Cardiac fibroblast (primary cell): ENCODE measurements at regions not wholly inside any gene's neighbourhood (a gene's known extent, or its start where the extent isn't known, plus 50 kb on each side); places are given as distances from the start of the nearest gene placed in this dataset.

Source experiments
- DNase-seq, 2 donors: peaks; one replicate each; pipeline versions ENCODE4 v3.0.0 to v3.0.0-alpha.2; 2010; ENCODE audit warnings: low read depth in 2 of 2
- H3K4me3 ChIP-seq, 2 donors: replicated peaks in 1 of 2; 1 replicate in 1 of 2; 2 replicates in 1 of 2; pipeline ENCODE4 v1.5.1; 2011; ENCODE audit warnings: low read depth in 2 of 2, low read length in 2 of 2, mild to moderate bottlenecking in 2 of 2, moderate library complexity in 1 of 2
- TF ChIP-seq, protein P1 (sequence below): IDR thresholded peaks from one replicate; pipeline ENCODE4 v1.5.1; 2011; ENCODE audit warnings: low read depth, mild to moderate bottlenecking, low read length, inconsistent platforms

DNA sequence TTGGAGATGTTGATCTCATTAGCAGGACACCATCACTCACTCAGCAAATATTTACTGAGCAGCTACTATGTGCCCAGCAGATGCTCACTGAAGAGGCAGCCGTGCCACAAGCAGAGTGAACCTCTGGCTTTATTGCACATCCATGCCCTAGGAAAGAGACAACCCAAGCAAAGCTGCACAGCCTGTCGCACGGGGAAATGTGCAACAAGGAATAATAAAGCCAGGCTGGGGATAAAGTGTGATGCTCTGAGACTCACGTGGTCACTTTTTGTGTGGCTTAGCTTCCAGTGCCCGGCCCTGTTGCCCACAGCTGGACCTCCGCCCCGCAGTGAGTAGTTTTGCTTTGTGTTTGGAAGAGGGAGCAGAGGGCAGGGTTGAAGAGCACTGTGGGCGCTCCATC lies 130.4 kb upstream of the CDH4 start:
- DNase-seq = no peak
- TF ChIP-seq, protein P1, sequence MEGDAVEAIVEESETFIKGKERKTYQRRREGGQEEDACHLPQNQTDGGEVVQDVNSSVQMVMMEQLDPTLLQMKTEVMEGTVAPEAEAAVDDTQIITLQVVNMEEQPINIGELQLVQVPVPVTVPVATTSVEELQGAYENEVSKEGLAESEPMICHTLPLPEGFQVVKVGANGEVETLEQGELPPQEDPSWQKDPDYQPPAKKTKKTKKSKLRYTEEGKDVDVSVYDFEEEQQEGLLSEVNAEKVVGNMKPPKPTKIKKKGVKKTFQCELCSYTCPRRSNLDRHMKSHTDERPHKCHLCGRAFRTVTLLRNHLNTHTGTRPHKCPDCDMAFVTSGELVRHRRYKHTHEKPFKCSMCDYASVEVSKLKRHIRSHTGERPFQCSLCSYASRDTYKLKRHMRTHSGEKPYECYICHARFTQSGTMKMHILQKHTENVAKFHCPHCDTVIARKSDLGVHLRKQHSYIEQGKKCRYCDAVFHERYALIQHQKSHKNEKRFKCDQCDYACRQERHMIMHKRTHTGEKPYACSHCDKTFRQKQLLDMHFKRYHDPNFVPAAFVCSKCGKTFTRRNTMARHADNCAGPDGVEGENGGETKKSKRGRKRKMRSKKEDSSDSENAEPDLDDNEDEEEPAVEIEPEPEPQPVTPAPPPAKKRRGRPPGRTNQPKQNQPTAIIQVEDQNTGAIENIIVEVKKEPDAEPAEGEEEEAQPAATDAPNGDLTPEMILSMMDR = no peak
- H3K4me3 ChIP-seq = no peak overlapping the region

DNA sequence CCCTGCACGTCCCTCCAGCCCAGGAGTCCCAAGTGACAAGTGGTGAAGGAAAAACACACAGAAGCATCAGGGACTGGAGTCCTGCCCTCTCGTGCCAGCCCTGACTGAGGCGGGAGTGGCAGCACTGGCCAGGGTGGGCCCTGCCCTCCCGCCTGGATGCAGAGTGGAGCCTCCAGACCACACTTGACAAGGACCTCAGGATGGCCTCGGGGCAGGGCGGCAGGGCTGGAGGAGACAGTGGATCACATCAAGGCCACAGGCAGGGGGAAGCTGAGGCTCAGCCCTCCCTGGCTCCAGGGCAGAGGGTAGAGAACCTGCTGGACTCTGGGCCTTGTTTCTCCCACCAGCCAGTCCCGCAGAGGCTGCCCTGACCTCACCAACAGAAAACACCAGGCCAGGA lies 128.8 kb upstream of the CDH4 start:
- TF ChIP-seq, protein P1 = no peak
- H3K4me3 ChIP-seq = no peak overlapping the region
- no peak for DNase-seq

DNA sequence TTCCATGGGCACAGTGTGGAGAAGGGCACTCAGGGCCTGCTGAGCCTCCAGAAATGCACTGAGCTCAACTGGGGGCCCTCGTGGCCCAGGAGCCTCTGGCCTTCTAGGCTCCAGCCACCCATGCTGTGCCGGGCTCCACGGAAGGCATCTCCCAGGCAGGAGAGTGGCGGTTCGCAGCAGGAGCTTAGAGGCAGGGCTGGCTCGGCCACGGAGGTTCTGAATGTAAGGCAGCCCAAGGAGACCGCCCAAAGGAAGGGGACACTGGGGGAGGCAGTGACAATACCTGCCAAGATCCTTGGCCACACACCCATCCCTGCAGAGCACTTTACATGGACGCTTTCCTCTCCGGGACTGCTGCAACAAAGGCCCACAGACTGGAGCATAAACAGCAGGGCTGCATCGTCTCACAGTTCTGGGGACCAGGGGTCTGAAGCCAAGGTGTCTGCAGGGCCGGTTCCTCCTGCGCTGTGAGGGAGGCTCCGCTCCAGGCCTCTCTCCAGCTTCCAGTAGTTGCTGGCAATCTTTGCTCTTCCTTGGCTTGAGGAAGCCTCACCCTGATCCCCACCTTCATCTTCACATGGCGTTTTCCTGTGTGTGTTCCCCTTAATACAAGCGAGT lies 128.2 kb upstream of the CDH4 start:
- TF ChIP-seq, protein P1 = no peak
- no peak overlapping the region for H3K4me3 ChIP-seq
- DNase-seq = no peak

DNA sequence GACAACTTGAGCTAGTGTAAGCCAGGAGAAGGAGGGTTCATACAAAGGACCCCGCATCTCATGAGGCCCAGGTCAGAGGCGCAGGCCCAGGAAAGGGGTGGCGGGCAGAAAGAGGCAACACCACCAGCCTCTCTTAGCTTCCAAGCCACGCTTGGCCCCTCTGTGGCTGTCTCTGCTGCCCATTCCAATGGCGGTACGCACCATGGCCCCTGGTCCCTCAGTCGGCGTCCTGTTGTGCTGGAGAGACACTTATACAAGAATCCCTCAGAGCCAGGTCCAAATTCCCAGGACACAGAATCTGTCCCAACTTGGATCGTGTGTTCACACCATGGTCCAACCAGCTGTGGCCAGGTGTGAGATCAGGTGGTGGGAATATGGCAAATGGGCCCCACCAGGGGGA lies 127.0 kb upstream of the CDH4 start:
- no peak for DNase-seq
- TF ChIP-seq, protein P1 = no peak
- H3K4me3 ChIP-seq = no peak overlapping the region

DNA sequence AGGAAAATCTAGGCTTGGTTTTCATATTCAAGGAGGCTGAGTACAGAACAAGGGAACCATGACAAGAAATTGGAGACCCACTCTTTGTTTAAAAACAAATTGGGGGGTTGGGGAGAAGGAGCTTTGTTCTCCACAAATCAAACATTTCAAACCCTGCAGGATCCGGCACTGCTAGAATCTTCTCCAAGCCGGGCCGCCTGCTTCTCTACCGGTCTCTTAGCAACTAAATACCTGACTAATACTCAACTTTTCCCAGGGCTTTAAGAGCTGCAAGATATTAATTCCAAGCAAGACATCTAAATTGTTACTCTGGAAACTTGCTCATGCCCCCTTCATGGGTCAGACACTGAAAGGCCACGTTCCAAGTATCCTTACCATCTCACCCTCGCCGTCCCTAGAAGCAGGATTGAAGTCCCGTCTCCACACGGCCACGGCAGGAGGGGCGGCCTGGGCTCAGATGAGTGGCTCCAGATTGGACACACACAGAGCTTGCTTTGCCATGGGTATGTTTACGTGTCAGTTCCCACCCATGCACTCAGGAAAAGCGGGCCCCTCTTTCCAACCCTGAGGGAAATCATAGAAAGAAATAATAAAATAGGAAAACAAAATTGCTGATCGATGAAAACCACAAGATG lies 126.4 kb upstream of the CDH4 start:
- TF ChIP-seq, protein P1 = no peak
- no peak for DNase-seq
- no peak overlapping the region for H3K4me3 ChIP-seq

DNA sequence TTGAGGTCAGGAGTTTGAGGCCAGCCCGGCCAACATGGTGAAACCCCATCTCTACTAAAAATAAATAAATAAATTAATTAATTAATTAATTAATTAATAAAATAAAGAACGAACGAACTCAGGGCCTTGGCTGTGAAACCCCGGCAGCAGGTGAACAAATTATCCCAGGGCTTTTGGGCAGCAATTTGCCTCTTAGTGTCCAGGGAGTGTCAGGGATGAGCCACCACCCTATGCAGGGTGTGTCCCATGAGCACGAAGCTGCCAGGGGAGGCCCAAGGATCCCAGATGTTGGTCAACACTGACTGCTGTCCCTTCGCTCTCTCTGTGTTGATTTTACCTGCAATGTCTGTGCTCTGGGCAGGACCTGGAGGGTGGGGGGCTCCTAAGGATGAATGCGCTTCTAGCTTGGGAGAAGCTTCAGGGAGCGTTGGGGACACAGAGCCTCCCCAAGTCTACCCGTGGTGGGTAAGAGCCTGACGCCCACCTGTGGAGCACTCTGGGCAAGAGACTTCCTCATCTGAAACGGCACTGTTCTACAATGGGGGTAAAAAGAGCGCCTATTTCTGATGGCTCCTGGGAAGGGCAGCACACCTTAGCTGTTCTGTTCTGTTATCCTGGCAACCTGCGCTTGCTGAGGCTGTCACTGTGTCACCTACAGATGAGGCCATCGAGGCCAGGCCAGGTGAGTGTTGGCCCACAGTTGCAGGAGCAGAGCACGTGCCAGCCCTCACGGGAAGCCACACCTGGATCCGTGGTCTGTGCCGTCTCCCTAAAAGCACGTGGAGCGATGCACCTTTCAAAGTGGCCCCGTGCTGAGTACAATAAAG lies 125.5 kb upstream of the CDH4 start:
- DNase-seq = no peak
- TF ChIP-seq, protein P1 = no peak
- H3K4me3 ChIP-seq = no peak overlapping the region
